ENCODE measurements at regions not wholly inside any gene's neighbourhood (a gene's known extent, or its start where the extent isn't known, plus 50 kb on each side); places are given as distances from the start of the nearest gene placed in this dataset.

GRCh38 chr3:107309312-107309711 lies 67.9 kb upstream of the CCDC54 start:
- Histone ChIP-seq H3K9me2 (replicated peaks; ENCODE audit: insufficient read depth) (no peaks in the 10 kb centered on the region), H3K36me3 (replicated peaks; ENCODE audit: insufficient read depth, low read depth) (no peaks in the 10 kb centered on the region), H3K27ac (no peak overlapping the region), H3K4me1 (ENCODE audit: insufficient read depth) (no peaks in the 10 kb centered on the region), H3K4me3 (no peak overlapping the region), H3K4me2 (no peak overlapping the region), H3K79me2 (no peaks in the 10 kb centered on the region), H3K27me3 (no peaks in the 10 kb centered on the region), H4K20me1 (ENCODE audit: insufficient read depth, poor library complexity, severe bottlenecking) (no peaks in the 10 kb centered on the region), H2AFZ (no peak overlapping the region), H3K9me3 (ENCODE audit: low read depth) (no peaks in the 10 kb centered on the region)
- 86% methylated on average over 1 of the region's 1 CpG for WGBS (ENCODE audit: low lambda C conversion rate, missing lambda C conversion rate)
- TF ChIP-seq EZH2phosphoT487 (IDR thresholded peaks at IDR 0.05; ENCODE audit: low read depth, severe bottlenecking, unreplicated experiment) (no peak), EZH2 (IDR thresholded peaks at IDR 0.05; ENCODE audit: borderline replicate concordance) (no peak), CTCF (IDR thresholded peaks at IDR 0.05; ENCODE audit: poor library complexity) (no peak)
- no peak for DNase-seq (ENCODE audit: low spot score)

GRCh38 chr3:107313711-107314110 lies 63.5 kb upstream of the CCDC54 start:
- H3K9me3 ChIP-seq (ENCODE audit: low read depth): no peaks in the 10 kb centered on the region

GRCh38 chr3:107315141-107315540 lies 62.1 kb upstream of the CCDC54 start:
- no peaks in the 10 kb centered on the region for H3K79me2 ChIP-seq
- H3K9me3 ChIP-seq (ENCODE audit: low read depth): no peaks in the 10 kb centered on the region
- TF ChIP-seq EZH2 (IDR thresholded peaks at IDR 0.05; ENCODE audit: borderline replicate concordance): no peak
- TF ChIP-seq EZH2phosphoT487 (IDR thresholded peaks at IDR 0.05; ENCODE audit: low read depth, severe bottlenecking, unreplicated experiment): no peak
- TF ChIP-seq CTCF (IDR thresholded peaks at IDR 0.05; ENCODE audit: poor library complexity): no peak
- H3K9me2 ChIP-seq (replicated peaks; ENCODE audit: insufficient read depth): no peaks in the 10 kb centered on the region
- H3K27ac ChIP-seq: no peak overlapping the region
- no peak overlapping the region for H3K4me3 ChIP-seq
- H3K27me3 ChIP-seq: no peaks in the 10 kb centered on the region
- DNase-seq (ENCODE audit: low spot score): no peak
- WGBS (ENCODE audit: low lambda C conversion rate, missing lambda C conversion rate): 74% methylated on average over 4 of the region's 4 CpGs
- H3K4me2 ChIP-seq: no peak overlapping the region
- H2AFZ ChIP-seq: no peak overlapping the region
- H3K36me3 ChIP-seq (replicated peaks; ENCODE audit: insufficient read depth, low read depth): no peaks in the 10 kb centered on the region
- no peaks in the 10 kb centered on the region for H4K20me1 ChIP-seq (ENCODE audit: insufficient read depth, poor library complexity, severe bottlenecking)
- no peaks in the 10 kb centered on the region for H3K4me1 ChIP-seq (ENCODE audit: insufficient read depth)

More at GRCh38 chr3:107313711-107314110, 63.5 kb upstream of the CCDC54 start:
- 88% methylated on average over 3 of the region's 3 CpGs for WGBS (ENCODE audit: low lambda C conversion rate, missing lambda C conversion rate)
- Histone ChIP-seq H3K27me3 (no peaks in the 10 kb centered on the region), H3K4me2 (no peak overlapping the region), H3K4me1 (ENCODE audit: insufficient read depth) (no peaks in the 10 kb centered on the region), H3K9me2 (replicated peaks; ENCODE audit: insufficient read depth) (no peaks in the 10 kb centered on the region), H2AFZ (no peak overlapping the region), H3K79me2 (no peaks in the 10 kb centered on the region), H3K36me3 (replicated peaks; ENCODE audit: insufficient read depth, low read depth) (no peaks in the 10 kb centered on the region), H3K27ac (no peak overlapping the region), H3K4me3 (no peak overlapping the region), H4K20me1 (ENCODE audit: insufficient read depth, poor library complexity, severe bottlenecking) (no peaks in the 10 kb centered on the region)
- DNase-seq (ENCODE audit: low spot score): no peak
- TF ChIP-seq CTCF (IDR thresholded peaks at IDR 0.05; ENCODE audit: poor library complexity) (no peak), EZH2phosphoT487 (IDR thresholded peaks at IDR 0.05; ENCODE audit: low read depth, severe bottlenecking, unreplicated experiment) (no peak), EZH2 (IDR thresholded peaks at IDR 0.05; ENCODE audit: borderline replicate concordance) (no peak)

GRCh38 chr3:107323723-107324122 lies 53.5 kb upstream of the CCDC54 start:
- H2AFZ ChIP-seq: no peak overlapping the region
- no peaks in the 10 kb centered on the region for H3K9me3 ChIP-seq (ENCODE audit: low read depth)
- no peaks in the 10 kb centered on the region for H4K20me1 ChIP-seq (ENCODE audit: insufficient read depth, poor library complexity, severe bottlenecking)
- 91% methylated on average over 2 of the region's 2 CpGs for WGBS (ENCODE audit: low lambda C conversion rate, missing lambda C conversion rate)
- H3K27ac ChIP-seq: no peak overlapping the region
- TF ChIP-seq EZH2 (IDR thresholded peaks at IDR 0.05; ENCODE audit: borderline replicate concordance): no peak
- TF ChIP-seq CTCF (IDR thresholded peaks at IDR 0.05; ENCODE audit: poor library complexity): no peak
- no peak for TF ChIP-seq EZH2phosphoT487 (IDR thresholded peaks at IDR 0.05; ENCODE audit: low read depth, severe bottlenecking, unreplicated experiment)
- H3K9me2 ChIP-seq (replicated peaks; ENCODE audit: insufficient read depth): no peaks in the 10 kb centered on the region
- no peaks in the 10 kb centered on the region for H3K4me1 ChIP-seq (ENCODE audit: insufficient read depth)
- H3K4me2 ChIP-seq: no peak overlapping the region
- no peaks in the 10 kb centered on the region for H3K27me3 ChIP-seq
- no peaks in the 10 kb centered on the region for H3K79me2 ChIP-seq
- no peak overlapping the region for H3K4me3 ChIP-seq
- no peaks in the 10 kb centered on the region for H3K36me3 ChIP-seq (replicated peaks; ENCODE audit: insufficient read depth, low read depth)
- no peak for DNase-seq (ENCODE audit: low spot score)
